NCI-H1694 treated with DMSO at 0.1 percent for 48 hours (cell line): ENCODE measurements at regions not wholly inside any gene's neighbourhood (a gene's known extent, or its start where the extent isn't known, plus 50 kb on each side); places are given as distances from the start of the nearest gene placed in this dataset.

Experiments
- DNase-seq: peaks from one replicate; lab custom pipeline; 2025; lab: John Stamatoyannopoulos, UW

DNA sequence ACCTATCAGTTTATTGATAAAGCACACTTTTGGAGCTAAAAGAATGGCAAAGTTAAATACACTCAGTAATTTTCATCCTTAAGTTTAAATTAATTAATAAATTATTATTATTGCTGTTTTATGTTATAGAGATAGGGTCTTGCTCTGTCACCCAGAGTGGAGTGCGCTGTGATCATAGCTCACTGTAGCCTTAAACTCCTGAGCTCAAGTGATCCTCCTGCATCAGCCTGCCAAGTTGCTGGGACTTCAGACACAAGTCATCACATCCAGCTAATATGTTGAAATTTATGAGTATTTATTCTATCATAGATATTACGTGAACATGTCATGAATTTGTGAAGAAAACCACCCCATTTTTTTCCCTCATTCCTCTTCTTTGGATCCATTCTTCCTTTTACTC, 64.2 kb downstream of the GJA1 start:
- no peak for DNase-seq

DNA sequence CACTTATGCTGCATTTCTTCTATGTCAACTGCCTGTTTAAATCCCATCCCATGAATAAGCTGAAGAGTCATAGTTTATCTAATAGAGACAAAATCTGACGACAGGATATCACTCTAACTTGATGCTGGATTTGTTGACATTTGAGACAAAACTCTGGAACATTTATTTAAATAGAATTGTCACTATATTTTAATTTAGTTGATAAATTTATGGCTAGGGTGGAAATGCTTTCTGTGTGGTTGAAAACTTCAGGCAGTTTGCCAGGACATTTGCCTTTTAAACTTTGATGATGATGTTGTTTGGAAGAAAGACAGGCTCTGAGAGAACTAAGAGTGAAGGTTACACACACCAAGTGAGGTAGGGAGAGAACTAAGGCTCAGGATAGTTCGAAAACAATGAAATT, 68.1 kb downstream of the GJA1 start:
- DNase-seq, result no peak

DNA sequence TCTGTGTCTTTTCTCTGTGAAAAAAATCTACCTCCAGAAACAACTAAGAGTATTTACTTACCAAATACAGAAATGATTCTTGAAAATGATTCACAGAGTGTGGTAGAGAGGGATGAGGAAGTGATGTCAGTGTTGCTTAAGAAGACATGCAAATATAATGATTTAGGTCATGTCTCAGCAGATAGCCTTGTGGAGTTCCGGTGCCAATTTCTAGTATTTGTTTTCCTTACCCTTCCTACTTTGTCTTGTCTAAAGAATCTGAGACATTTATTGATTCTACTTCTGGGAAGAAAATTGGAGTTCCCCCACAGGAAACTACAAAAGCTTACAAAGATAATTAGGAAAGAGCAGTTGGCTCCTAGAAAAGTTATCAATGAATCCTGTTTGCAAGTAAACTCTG, 68.8 kb downstream of the GJA1 start:
- DNase-seq, result no peak

DNA sequence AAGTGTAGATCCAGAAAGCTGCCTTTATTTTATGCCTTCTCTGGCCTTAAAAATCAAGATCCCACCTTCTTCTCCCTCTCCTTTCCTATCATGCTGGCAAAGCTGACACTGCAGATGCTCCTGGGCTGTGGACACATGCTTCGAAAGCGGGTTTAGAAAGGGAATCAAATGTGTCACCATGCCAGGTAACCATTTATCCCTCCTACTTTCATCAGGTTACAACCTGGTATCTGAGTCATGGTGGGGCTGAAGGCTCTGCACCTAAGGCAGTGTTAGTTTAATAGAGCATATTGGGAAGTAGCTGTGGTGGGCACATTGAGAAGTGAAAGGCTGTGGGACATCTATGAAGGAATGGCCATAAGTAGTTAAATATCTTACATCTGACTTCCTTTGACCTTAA, 69.8 kb downstream of the GJA1 start:
- no peak for DNase-seq

- no peak for DNase-seq
Observed at GRCh38 chr6:121506761-121507754, 71.6 kb downstream of the GJA1 start.

- no peak for DNase-seq
Observed at GRCh38 chr6:121510568-121511177, 75.2 kb downstream of the GJA1 start.

DNA sequence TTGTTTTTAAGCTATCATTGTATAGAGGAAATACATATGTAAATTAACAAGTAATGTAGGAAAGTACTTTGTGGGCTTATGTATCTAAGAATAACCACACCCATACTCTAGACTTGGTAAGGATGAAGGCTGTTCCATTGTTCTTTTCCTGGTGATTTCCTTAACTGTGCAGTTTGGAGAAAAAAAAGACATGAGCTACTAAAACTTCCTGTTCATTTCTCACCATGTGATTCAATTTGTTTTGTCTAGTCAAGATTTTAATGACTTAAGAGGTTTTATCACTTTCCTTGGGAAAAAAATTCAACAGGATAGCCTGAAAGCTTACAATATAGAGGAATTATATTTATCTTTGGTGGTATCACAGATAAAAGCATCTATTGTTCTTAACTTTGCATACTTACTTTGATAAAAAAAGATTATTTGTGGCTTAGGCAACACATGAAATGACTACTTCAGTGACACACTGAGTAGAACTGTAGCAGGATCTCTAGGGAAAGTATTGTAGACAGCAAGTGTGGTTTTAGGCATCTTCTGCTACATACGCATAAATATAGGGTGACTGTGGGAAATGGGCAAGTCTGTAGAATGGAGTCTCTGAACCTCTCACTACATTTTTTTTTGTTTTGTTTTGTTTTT, 80.3 kb downstream of the GJA1 start:
- no peak for DNase-seq

GRCh38 chr6:121516331-121516730, 80.9 kb downstream of the GJA1 start:
- DNase-seq, result no peak

DNA sequence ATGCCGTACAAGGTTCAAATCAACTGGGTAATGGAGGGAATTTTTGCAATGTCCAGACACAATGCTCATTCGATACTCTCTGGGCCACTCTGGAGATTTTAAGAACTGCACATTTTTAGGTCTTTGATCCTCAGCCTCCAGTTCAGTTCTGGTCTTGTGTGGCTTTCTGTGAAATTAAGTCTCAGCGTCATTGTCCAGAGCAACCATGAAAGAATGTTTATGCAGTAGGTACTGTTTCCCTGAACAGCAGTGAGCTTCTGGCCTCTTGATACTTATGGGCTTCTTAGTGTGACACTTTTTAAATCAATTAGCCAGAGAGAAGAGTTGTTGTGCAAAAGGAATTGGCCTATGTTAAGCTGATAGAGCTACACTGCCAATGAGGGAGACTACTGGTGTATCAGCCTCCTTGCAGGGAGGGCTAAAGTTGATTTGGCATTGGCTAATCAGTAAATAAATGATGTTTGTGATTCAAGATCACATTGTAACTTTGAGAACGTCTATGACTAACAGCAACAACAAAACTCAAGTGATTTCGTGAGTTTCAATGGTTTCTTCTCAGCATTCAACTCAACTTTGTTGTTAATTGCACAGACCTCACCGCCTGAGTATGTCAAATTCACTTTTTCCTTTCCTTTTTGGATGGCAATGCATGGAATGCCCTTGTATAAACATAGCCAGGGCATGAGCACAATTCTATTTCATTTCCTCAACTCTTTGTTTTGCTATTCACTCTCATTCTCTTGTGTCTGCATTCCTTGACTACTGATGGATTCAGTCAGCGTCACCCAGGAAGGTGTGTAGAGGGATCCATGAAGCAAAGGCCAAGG, 85.1 kb downstream of the GJA1 start:
- no peak for DNase-seq

GRCh38 chr6:121521164-121521555, 85.7 kb downstream of the GJA1 start:
- no peak for DNase-seq

- no peak for DNase-seq
Observed at GRCh38 chr6:121522265-121522664, 86.8 kb downstream of the GJA1 start.

- no peak for DNase-seq
Observed at GRCh38 chr6:121522771-121523386, 87.4 kb downstream of the GJA1 start.

DNA sequence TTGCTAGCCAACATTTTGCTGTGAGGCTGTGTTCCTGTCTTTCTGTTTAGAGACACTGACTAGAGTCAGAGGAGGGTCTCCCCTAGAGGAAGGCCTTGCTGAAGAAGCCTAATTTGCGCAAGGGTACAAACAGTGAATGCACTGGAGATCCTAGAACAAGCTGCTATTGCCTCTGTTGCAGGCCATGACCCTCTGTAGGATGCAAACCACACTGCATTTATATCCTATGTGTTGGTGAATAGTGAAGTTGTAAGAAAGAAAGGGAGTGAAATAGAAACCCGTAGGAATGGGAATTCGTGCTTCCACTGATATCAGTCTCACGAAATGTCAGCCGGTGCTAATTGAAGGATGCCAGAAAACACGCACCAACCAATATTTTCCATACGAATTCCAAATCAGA, 88.2 kb downstream of the GJA1 start:
- DNase-seq, result no peak

- DNase-seq, result no peak
Observed at GRCh38 chr6:121526282-121526681, 90.8 kb downstream of the GJA1 start.

DNA sequence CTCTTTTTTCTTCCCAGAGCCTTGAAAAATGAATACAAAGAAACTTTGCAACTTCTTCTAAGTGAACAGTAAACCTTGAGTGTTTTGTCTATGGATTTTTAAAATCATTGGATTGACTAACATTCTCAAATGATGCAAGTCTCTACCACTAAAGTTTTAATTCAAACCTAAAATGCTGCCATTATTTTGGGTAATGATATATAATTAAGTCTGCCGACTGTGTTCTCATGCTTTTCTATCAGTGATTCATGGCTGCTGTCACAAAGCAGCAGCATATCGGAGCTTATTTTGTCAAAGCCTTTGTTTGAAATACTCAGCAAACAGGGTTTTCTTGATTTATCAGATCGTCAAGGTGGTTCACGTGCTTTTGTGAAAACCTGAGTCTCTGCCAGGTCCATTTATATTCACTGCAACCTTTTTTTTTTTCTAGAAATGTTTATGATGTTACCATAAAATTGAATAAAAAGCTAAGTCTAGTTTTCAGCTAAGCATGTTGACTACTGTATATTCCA, 96.3 kb downstream of the GJA1 start:
- no peak for DNase-seq

DNA sequence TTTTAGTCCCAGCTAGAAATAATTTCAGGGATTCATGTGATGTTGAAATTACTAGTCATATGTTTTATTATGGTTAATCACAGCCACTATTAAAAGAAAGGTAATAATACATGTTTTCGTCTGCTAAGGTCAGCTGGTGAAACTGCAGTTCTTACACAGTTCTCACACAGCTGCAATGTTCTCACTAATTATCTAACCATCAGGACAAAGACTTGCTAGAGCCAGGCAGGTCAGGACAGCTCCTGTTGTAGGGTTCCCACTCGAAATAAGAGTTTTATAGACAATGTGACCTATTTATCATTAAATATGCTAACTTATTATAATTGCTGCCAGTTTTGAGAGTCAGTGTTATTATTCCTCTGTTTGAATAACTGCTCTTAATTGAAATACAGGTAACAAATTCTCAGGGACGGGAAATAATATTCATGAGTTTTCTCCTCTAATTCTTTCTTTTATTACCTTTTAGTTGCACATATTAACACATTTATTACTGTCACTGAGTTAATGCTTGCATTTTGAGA, 97.9 kb downstream of the GJA1 start:
- DNase-seq, result no peak

- DNase-seq, result no peak
Observed at GRCh38 chr6:121535777-121536176, 100.3 kb downstream of the GJA1 start.

DNA sequence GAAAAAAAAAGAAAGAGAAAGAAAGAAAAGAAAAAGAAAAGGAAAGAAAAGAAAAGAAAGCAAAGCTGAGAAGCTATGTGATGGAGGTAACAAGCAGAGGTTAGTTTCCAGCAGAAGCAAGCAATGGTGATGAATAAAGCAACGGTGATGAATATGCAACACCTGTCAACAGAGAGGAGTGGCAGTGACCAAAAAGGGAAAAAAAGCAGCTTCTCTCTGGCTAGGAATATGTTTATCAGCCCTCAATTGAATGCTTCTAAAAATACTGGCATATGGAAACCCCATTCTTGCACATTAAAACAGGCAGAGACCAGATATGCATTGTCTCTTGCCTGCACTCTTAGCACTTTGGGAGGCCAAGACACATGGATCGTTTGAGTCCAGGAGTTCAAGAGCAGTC, 100.9 kb downstream of the GJA1 start:
- DNase-seq, result no peak

DNA sequence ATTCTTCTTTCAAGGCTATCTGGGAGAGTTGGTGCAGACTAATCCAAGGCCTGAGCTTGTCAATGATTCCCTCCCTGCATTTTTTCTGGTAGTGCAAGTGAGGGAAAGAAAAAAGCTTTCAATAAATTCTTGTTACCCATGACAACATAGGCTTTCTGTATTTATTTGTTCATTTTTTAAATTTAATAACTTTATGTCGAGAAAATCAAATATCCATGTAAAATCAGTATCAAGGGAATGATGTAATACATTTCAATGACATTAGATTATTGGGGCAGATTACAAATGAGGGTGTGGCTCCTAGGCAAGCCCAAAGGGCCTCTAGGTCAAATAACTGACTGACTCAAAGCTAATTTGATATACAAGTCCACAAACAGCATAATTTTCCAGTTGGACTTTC, 104.0 kb downstream of the GJA1 start:
- DNase-seq, result no peak

DNA sequence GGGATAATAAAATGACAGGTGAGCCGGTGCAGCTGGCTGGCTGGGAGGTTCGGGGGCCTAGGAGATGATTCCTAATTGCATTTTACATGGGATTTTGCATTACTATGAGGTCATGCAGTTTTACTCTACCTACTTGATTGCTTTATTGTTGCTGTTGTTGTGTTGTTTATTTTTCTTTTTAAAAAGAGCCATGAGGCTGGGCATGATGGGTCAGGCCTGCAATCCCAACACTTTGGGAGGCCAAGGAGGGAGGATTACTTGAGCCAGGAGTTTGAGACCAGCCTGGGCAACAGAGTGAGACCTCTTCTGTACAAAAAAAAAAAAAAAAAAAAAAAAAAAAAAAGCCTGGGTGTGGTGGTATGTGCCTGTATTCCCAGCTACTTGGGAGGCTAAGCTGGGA, 104.8 kb downstream of the GJA1 start:
- DNase-seq, result no peak

DNA sequence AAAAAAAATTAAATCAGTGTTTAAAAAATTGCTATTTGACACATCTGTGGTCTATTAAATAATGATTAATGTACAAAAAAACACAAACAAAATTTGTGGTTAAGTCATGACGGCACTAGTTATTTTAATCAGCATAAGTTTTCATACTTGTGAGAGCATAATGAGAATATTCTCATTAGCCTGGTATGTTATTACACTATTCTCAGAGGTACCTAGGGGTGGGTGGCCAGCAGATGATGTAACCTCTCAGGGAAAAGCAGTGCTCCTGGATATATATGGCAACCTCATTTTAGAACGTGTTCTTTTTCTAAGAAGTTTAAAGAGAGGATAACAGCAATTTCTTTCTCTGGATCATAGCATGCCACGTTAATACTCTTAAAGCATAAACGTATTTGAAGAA, 109.2 kb downstream of the GJA1 start:
- DNase-seq, result no peak
